ENCODE measurements at regions not wholly inside any gene's neighbourhood (a gene's known extent, or its start where the extent isn't known, plus 50 kb on each side); places are given as distances from the start of the nearest gene placed in this dataset.

DNA sequence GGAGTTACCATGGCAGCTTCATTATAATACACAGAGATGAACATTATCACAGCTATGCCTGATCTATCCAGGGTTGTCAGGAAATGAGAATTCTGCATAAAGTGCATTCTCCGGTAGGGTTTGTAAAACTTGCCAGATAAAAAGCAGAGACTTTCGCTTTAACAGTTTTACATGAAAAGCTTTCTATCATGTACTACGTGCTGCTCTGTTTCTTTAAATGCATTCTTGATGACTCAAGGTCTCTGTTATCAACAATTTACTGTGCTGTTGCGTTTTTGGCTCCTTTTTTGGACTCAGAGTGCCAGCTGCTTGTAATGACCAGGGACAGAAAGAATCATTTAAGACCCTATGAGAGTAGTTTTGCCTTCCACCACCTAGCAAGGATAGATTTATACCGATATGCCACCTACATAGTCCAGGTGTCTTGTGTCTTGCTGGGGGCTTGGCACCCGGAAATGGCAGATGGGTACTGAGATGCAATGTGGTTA, 371.2 kb downstream of the BTG1 start:
- no peak for TF ChIP-seq POLR2A (IDR thresholded peaks at IDR 0.05)
- no peak for TF ChIP-seq POLR2AphosphoS5 (IDR thresholded peaks at IDR 0.05)
- TF ChIP-seq, protein P1, sequence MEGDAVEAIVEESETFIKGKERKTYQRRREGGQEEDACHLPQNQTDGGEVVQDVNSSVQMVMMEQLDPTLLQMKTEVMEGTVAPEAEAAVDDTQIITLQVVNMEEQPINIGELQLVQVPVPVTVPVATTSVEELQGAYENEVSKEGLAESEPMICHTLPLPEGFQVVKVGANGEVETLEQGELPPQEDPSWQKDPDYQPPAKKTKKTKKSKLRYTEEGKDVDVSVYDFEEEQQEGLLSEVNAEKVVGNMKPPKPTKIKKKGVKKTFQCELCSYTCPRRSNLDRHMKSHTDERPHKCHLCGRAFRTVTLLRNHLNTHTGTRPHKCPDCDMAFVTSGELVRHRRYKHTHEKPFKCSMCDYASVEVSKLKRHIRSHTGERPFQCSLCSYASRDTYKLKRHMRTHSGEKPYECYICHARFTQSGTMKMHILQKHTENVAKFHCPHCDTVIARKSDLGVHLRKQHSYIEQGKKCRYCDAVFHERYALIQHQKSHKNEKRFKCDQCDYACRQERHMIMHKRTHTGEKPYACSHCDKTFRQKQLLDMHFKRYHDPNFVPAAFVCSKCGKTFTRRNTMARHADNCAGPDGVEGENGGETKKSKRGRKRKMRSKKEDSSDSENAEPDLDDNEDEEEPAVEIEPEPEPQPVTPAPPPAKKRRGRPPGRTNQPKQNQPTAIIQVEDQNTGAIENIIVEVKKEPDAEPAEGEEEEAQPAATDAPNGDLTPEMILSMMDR (IDR thresholded peaks at IDR 0.05): no peak
- no peaks in the 10 kb centered on the region for H3K36me3 ChIP-seq
- 27% methylated on average over 6 of the region's 6 CpGs for WGBS
- H3K9me3 ChIP-seq: no peaks in the 10 kb centered on the region
- H3K4me1 ChIP-seq (replicated peaks): peaks cover 2% of the 10 kb centered on the region
- no peak overlapping the region for H3K27ac ChIP-seq
- no peaks in the 10 kb centered on the region for H3K27me3 ChIP-seq (replicated peaks; ENCODE audit: insufficient read depth)
- no peak for DNase-seq (ENCODE audit: low spot score)
- H3K4me3 ChIP-seq: no peak overlapping the region
- intact Hi-C loops (cut with DNase I): no loop called here

DNA sequence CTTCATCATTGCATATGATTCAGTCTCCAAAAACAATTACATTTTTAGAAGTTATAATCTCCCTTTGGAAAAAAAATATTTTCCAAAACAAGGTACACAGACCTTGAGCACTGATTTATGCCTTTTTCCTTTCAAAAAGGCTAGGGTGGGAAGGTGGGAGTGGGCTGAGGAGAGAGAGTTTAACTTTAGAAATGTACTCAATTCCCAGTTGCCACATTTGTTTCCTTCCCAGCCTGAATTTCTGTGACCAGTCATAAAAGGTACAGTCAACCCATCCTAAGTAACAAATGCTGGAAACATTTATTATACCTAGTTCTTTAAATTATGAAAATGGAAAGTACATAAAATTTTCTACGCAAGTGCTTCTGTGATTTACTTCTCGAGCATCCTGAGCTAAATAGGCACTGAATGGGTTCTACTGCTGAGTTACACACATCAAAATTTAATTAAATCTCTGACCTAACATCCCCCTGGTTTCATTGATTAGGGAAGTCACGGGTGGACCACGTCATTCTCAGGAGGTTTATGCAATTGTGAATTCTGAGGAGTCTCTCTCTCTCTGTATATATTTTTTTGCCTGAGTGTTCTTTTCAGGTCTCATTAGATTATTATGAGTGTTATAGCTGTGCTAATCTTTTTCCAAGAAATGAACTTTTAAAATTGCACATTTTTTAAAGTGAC, 371.8 kb downstream of the BTG1 start:
- Histone ChIP-seq H3K9me3 (no peaks in the 10 kb centered on the region), H3K27me3 (replicated peaks; ENCODE audit: insufficient read depth) (no peaks in the 10 kb centered on the region), H3K4me3 (no peak overlapping the region), H3K27ac (no peak overlapping the region), H3K4me1 (replicated peaks) (peaks cover 2% of the 10 kb centered on the region), H3K36me3 (no peaks in the 10 kb centered on the region)
- WGBS: 71% methylated on average over 4 of the region's 4 CpGs
- no peak for DNase-seq (ENCODE audit: low spot score)
- TF ChIP-seq POLR2A (IDR thresholded peaks at IDR 0.05): no peak
- no peak for TF ChIP-seq POLR2AphosphoS5 (IDR thresholded peaks at IDR 0.05)
- TF ChIP-seq, protein P1 (IDR thresholded peaks at IDR 0.05): no peak
- intact Hi-C loops (cut with DNase I): no loop called here

DNA sequence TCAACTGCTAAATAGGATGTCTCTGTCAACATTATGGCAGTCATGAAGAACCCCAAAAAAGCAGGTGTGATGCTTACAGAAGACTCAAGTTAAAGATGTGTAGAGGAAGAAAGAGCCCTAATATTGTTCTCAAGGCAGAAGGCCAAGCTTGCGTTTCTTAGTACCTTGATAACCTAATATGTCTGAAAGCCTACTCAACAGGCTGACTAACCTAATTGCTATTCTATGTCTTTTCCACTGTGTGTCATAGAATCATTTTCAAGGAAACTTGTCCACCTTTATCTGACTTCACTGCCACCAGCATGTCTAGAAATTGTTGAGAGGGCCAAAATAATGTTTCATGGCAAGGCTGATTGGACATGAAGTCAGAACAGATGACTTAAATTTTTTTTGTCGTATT, 373.2 kb downstream of the BTG1 start:
- no peaks in the 10 kb centered on the region for H3K27me3 ChIP-seq (replicated peaks; ENCODE audit: insufficient read depth)
- no peak for TF ChIP-seq POLR2AphosphoS5 (IDR thresholded peaks at IDR 0.05)
- TF ChIP-seq, protein P1 (IDR thresholded peaks at IDR 0.05): no peak
- TF ChIP-seq POLR2A (IDR thresholded peaks at IDR 0.05): no peak
- no peak overlapping the region for H3K4me3 ChIP-seq
- no peak for DNase-seq (ENCODE audit: low spot score)
- H3K4me1 ChIP-seq (replicated peaks): no peaks in the 10 kb centered on the region
- intact Hi-C loops (cut with DNase I): no loop called here
- 96% methylated on average over 2 of the region's 2 CpGs for WGBS
- no peak overlapping the region for H3K27ac ChIP-seq
- no peaks in the 10 kb centered on the region for H3K36me3 ChIP-seq
- no peaks in the 10 kb centered on the region for H3K9me3 ChIP-seq

DNA sequence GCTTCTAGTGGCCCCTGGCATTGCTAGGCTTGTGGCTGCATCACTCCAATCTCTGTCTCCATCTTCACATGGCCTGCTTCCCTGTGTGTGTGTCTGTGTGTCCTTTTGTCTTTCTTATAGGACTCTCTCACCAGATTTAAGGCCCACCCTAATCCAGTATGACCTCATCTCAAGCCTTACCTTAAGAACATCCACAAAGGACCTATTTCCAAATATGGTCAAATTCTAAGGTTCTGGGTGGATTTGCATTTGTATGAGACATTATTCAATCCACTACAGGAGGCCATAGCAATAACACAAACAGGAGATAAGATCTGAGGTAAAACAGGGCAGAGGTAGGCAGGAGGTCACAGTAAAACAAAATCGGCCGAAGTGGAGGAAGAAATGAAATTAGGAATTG, 375.9 kb downstream of the BTG1 start:
- Histone ChIP-seq H3K4me1 (replicated peaks) (no peaks in the 10 kb centered on the region), H3K4me3 (no peak overlapping the region), H3K36me3 (no peaks in the 10 kb centered on the region), H3K27me3 (replicated peaks; ENCODE audit: insufficient read depth) (no peaks in the 10 kb centered on the region), H3K27ac (no peak overlapping the region), H3K9me3 (no peaks in the 10 kb centered on the region)
- TF ChIP-seq, protein P1 (IDR thresholded peaks at IDR 0.05): no peak
- TF ChIP-seq POLR2AphosphoS5 (IDR thresholded peaks at IDR 0.05) (no peak), POLR2A (IDR thresholded peaks at IDR 0.05) (no peak)
- WGBS: 92% methylated on average over 2 of the region's 2 CpGs
- intact Hi-C loops (cut with DNase I): no loop called here
- DNase-seq (ENCODE audit: low spot score): no peak

DNA sequence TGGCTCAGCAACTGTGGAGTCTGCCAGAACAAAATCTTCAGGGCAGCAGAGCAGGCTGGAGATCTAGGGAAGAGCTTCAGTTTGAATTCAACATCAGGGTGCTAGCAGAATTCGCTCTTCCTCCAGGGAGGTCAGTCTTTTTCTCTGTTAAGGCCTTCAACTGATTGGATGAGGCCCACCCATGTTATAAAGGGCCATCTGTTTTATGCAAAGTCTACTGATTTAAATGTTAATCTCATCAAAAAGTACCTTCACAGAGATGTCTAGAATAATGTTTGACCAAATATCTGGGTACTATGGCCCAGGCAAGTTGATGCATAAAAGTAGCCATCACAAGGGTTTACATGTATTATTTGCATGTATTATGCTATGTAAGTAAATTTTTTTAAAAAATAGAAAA, 378.4 kb downstream of the BTG1 start:
- H3K9me3 ChIP-seq: no peaks in the 10 kb centered on the region
- H3K36me3 ChIP-seq: no peaks in the 10 kb centered on the region
- intact Hi-C loops (cut with DNase I): no loop called here
- H3K4me1 ChIP-seq (replicated peaks): no peaks in the 10 kb centered on the region
- TF ChIP-seq POLR2AphosphoS5 (IDR thresholded peaks at IDR 0.05) (no peak), POLR2A (IDR thresholded peaks at IDR 0.05) (no peak)
- TF ChIP-seq, protein P1 (IDR thresholded peaks at IDR 0.05): no peak
- no peak for DNase-seq (ENCODE audit: low spot score)
- no peak overlapping the region for H3K27ac ChIP-seq
- WGBS: 79% methylated on average over 1 of the region's 1 CpG
- no peaks in the 10 kb centered on the region for H3K27me3 ChIP-seq (replicated peaks; ENCODE audit: insufficient read depth)
- no peak overlapping the region for H3K4me3 ChIP-seq
